Suprapubic skin (tissue), 4 donors: ENCODE measurements at regions not wholly inside any gene's neighbourhood (a gene's known extent, or its start where the extent isn't known, plus 50 kb on each side); places are given as distances from the start of the nearest gene placed in this dataset.

ENCODE experiments used
- DNase-seq, 2 donors: peaks; one replicate each; pipeline ENCODE4 v3.0.0-alpha.2; 2019; ENCODE audit warnings: low spot score in 2 of 2
- H3K27ac ChIP-seq: fragments of 200-600 bp; sonication (generic); one replicate; pipeline ENCODE4 v1.5.1; 2019
- H3K27me3 ChIP-seq: fragments of 200-600 bp; sonication (generic); one replicate; pipeline ENCODE4 v1.5.1; 2019
- H3K36me3 ChIP-seq: fragments of 200-600 bp; sonication (generic); one replicate; pipeline ENCODE4 v1.5.1; 2019
- H3K4me1 ChIP-seq: fragments of 200-600 bp; sonication (generic); one replicate; pipeline ENCODE4 v1.5.1; 2019
- H3K4me3 ChIP-seq: fragments of 200-600 bp; sonication (generic); one replicate; pipeline ENCODE4 v1.5.1; 2019; ENCODE audit warnings: mild to moderate bottlenecking
- H3K9me3 ChIP-seq: fragments of 200-600 bp; sonication (generic); one replicate; pipeline ENCODE4 v1.5.1; 2019
- CTCF ChIP-seq, 2 donors: fragments of 200-600 bp in 1 of 2; fragments of 450-650 bp in 1 of 2; sonication (generic) in 1 of 2; IDR thresholded peaks; one replicate each; pipeline ENCODE4 v1.5.1; 2016 to 2019; ENCODE audit warnings: antibody characterized with exemption in 2 of 2, mild to moderate bottlenecking in 1 of 2, moderate library complexity in 1 of 2
- EP300 ChIP-seq: sonication (generic); formaldehyde crosslinking; IDR thresholded peaks from one replicate; pipeline ENCODE4 v1.6.1; 2017; ENCODE audit warnings: antibody characterized with exemption
- POLR2A ChIP-seq, 2 donors: fragments of 450-650 bp; IDR thresholded peaks; one replicate each; pipeline ENCODE4 v1.6.1; 2017; ENCODE audit warnings: antibody characterized with exemption in 2 of 2, mild to moderate bottlenecking in 2 of 2, moderate library complexity in 2 of 2
- POLR2AphosphoS5 ChIP-seq, 3 donors: sonication (generic); formaldehyde crosslinking; IDR thresholded peaks; one replicate each; pipeline ENCODE4 v1.6.1; 2017; ENCODE audit warnings: antibody characterized with exemption in 3 of 3
- WGBS: methylation state at CpG from one replicate; pipeline ENCODE4 v1.1.5; 2018; 5-methylcytosine and 5-hydroxymethylcytosine counted together

- no peak overlapping the region for H3K27ac ChIP-seq
- no peak overlapping the region for H3K4me3 ChIP-seq
- no peaks in the 10 kb centered on the region for H3K4me1 ChIP-seq
- no peak for DNase-seq
- no peaks in the 10 kb centered on the region for H3K27me3 ChIP-seq
- H3K9me3 ChIP-seq, result no peaks in the 10 kb centered on the region
- TF ChIP-seq POLR2A (IDR thresholded peaks at IDR 0.05) (no peak), EP300 (no peak), POLR2AphosphoS5 (IDR thresholded peaks at IDR 0.05) (no peak), CTCF (IDR thresholded peaks at IDR 0.05) (no peak)
- WGBS, result 76% methylated on average over 8 of the region's 8 CpGs
- H3K36me3 ChIP-seq, result no peaks in the 10 kb centered on the region
Observed at GRCh38 chr10:90571481-90572258, 286.2 kb downstream of the HTR7 start.

- no peaks in the 10 kb centered on the region for H3K9me3 ChIP-seq
- no peak for DNase-seq
- WGBS, result 64% methylated on average over 3 of the region's 3 CpGs
- H3K4me1 ChIP-seq, result no peaks in the 10 kb centered on the region
- no peak overlapping the region for H3K4me3 ChIP-seq
- no peak overlapping the region for H3K27ac ChIP-seq
- H3K27me3 ChIP-seq, result no peaks in the 10 kb centered on the region
- TF ChIP-seq POLR2A (IDR thresholded peaks at IDR 0.05) (no peak), EP300 (no peak), POLR2AphosphoS5 (IDR thresholded peaks at IDR 0.05) (no peak), CTCF (IDR thresholded peaks at IDR 0.05) (no peak)
- H3K36me3 ChIP-seq, result no peaks in the 10 kb centered on the region
Observed at GRCh38 chr10:90575125-90575524, 282.7 kb downstream of the HTR7 start.

GRCh38 chr10:90577569-90577968, 280.3 kb downstream of the HTR7 start:
- Histone ChIP-seq H3K4me3 (no peak overlapping the region), H3K9me3 (no peaks in the 10 kb centered on the region), H3K4me1 (no peaks in the 10 kb centered on the region), H3K27ac (no peak overlapping the region), H3K27me3 (no peaks in the 10 kb centered on the region), H3K36me3 (no peaks in the 10 kb centered on the region)
- DNase-seq, result no peak
- no peak for TF ChIP-seq EP300
- no peak for TF ChIP-seq CTCF (IDR thresholded peaks at IDR 0.05)
- TF ChIP-seq POLR2AphosphoS5 (IDR thresholded peaks at IDR 0.05), result no peak
- no peak for TF ChIP-seq POLR2A (IDR thresholded peaks at IDR 0.05)
- 23% methylated on average over 1 of the region's 1 CpG for WGBS

GRCh38 chr10:90579602-90580242, 278.1 kb downstream of the HTR7 start:
- no peak overlapping the region for H3K4me3 ChIP-seq
- H3K9me3 ChIP-seq, result no peaks in the 10 kb centered on the region
- WGBS, result 71% methylated on average over 1 of the region's 1 CpG
- no peaks in the 10 kb centered on the region for H3K36me3 ChIP-seq
- no peak overlapping the region for H3K27ac ChIP-seq
- no peaks in the 10 kb centered on the region for H3K4me1 ChIP-seq
- no peak for TF ChIP-seq CTCF (IDR thresholded peaks at IDR 0.05)
- no peak for TF ChIP-seq POLR2A (IDR thresholded peaks at IDR 0.05)
- no peak for TF ChIP-seq EP300
- no peak for TF ChIP-seq POLR2AphosphoS5 (IDR thresholded peaks at IDR 0.05)
- no peak for DNase-seq
- H3K27me3 ChIP-seq, result no peaks in the 10 kb centered on the region

- H3K9me3 ChIP-seq, result no peaks in the 10 kb centered on the region
- no peaks in the 10 kb centered on the region for H3K27me3 ChIP-seq
- no peaks in the 10 kb centered on the region for H3K36me3 ChIP-seq
- no peak overlapping the region for H3K4me3 ChIP-seq
- H3K27ac ChIP-seq, result no peak overlapping the region
- DNase-seq, result no peak
- TF ChIP-seq POLR2A (IDR thresholded peaks at IDR 0.05) (no peak), POLR2AphosphoS5 (IDR thresholded peaks at IDR 0.05) (no peak), EP300 (no peak), CTCF (IDR thresholded peaks at IDR 0.05) (no peak)
- 78% methylated on average over 3 of the region's 3 CpGs for WGBS
- H3K4me1 ChIP-seq, result no peaks in the 10 kb centered on the region
Observed at GRCh38 chr10:90583416-90583815, 274.4 kb downstream of the HTR7 start.
